GM23248 (cell line): ENCODE measurements at regions not wholly inside any gene's neighbourhood (a gene's known extent, or its start where the extent isn't known, plus 50 kb on each side); places are given as distances from the start of the nearest gene placed in this dataset.

Experiments
- DNase-seq: peaks from one replicate; pipeline ENCODE4 v3.0.0-alpha.2; 2015
- H2AFZ ChIP-seq: fragments of 200-600 bp; sonication (generic); 2 replicates; pipeline ENCODE4 v1.6.1; 2016; ENCODE audit warnings: antibody characterized with exemption
- H3F3A ChIP-seq: fragments of 200-600 bp; sonication (generic); 2 replicates; pipeline ENCODE4 v1.6.1; 2016; ENCODE audit warnings: mild to moderate bottlenecking, antibody characterized with exemption, mixed run types; ENCODE audit not compliant: insufficient read depth
- H3K27ac ChIP-seq: fragments of 200-600 bp; sonication (generic); 2 replicates; pipeline ENCODE4 v1.5.1; 2016; ENCODE audit warnings: mild to moderate bottlenecking
- H3K27me3 ChIP-seq: fragments of 200-600 bp; sonication (generic); replicated peaks from 2 replicates; pipeline ENCODE4 v1.6.1; 2016; ENCODE audit warnings: mild to moderate bottlenecking; ENCODE audit not compliant: insufficient read depth
- H3K36me3 ChIP-seq: fragments of 200-600 bp; sonication (generic); 2 replicates; pipeline ENCODE4 v1.6.1; 2016; ENCODE audit warnings: low read depth, mild to moderate bottlenecking
- H3K4me1 ChIP-seq: fragments of 200-600 bp; sonication (generic); 2 replicates; pipeline ENCODE4 v1.6.1; 2016; ENCODE audit warnings: mild to moderate bottlenecking; ENCODE audit not compliant: insufficient read depth
- H3K4me2 ChIP-seq: fragments of 200-600 bp; sonication (generic); one replicate; pipeline ENCODE4 v1.6.1; 2016; ENCODE audit warnings: mild to moderate bottlenecking; ENCODE audit not compliant: unreplicated experiment
- H3K4me3 ChIP-seq: fragments of 200-600 bp; sonication (generic); 2 replicates; pipeline ENCODE4 v1.5.1; 2016; ENCODE audit warnings: mild to moderate bottlenecking
- H3K79me2 ChIP-seq: fragments of 200-600 bp; sonication (generic); 2 replicates; pipeline ENCODE4 v1.6.1; 2016; ENCODE audit warnings: mild to moderate bottlenecking; ENCODE audit not compliant: insufficient read depth
- H3K9ac ChIP-seq: fragments of 200-600 bp; sonication (generic); 2 replicates; pipeline ENCODE4 v1.6.1; 2016; ENCODE audit warnings: mild to moderate bottlenecking
- H3K9me2 ChIP-seq: fragments of 200-600 bp; sonication (generic); 2 replicates; pipeline ENCODE4 v1.6.1; 2016; ENCODE audit warnings: mixed run types, mild to moderate bottlenecking, moderate library complexity; ENCODE audit not compliant: insufficient read depth
- H3K9me3 ChIP-seq: fragments of 200-600 bp; sonication (generic); one replicate; pipeline ENCODE4 v1.6.1; 2017; ENCODE audit warnings: low read depth
- H4K20me1 ChIP-seq: fragments of 200-600 bp; sonication (generic); 2 replicates; pipeline ENCODE4 v1.6.0; 2016; ENCODE audit not compliant: insufficient read depth
- EZH2 ChIP-seq: fragments of 200-600 bp; sonication (generic); IDR thresholded peaks from 2 replicates; pipeline ENCODE4 v1.6.1; 2018; ENCODE audit warnings: antibody characterized with exemption, mild to moderate bottlenecking; ENCODE audit not compliant: insufficient read depth, poor library complexity, severe bottlenecking
- EZH2phosphoT487 ChIP-seq: fragments of 200-600 bp; sonication (generic); IDR thresholded peaks from 2 replicates; pipeline ENCODE4 v1.6.1; 2018; ENCODE audit warnings: antibody characterized with exemption, moderate library complexity, mild to moderate bottlenecking, low read depth; ENCODE audit not compliant: insufficient read depth
- WGBS, 2 experiments: methylation state at CpG; one replicate each; pipeline ENCODE4 v1.1.6; 2015 to 2017; ENCODE audit warnings: low lambda C conversion rate in 2 of 2, low coverage in 1 of 2; ENCODE audit errors: missing lambda C conversion rate in 2 of 2; 5-methylcytosine and 5-hydroxymethylcytosine counted together
- in situ Hi-C: fragments of 300-500 bp; cut with MboI; formaldehyde crosslinking; loops from 2 replicates; pipeline ENCODE4 v1.15.0; 2020

DNA sequence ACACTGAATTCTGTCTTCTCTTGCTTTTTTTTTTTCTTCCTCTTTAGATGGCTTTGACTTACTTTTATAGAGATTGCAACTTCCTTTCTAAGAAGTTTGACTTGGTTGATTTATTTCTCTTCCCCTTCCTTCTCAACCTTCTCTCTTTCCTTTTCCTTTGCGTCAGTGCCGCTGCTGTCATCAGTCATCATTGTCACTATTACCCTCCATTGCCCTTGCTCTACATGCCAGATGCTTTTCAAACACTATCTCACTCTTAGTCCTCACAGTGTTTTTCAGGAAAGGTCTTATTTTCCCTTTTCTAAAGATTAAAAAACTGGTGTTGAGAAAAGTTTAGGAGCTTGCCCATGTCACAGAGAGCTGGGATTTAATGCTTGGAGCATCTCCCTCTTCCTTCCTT, 74.7 kb upstream of the C11orf87 start:
- no peak overlapping the region for H3K4me2 ChIP-seq
- WGBS, 2 experiments: 57 to 69% methylated on average over 2 of the region's 2 CpGs
- H3K4me3 ChIP-seq: no peak overlapping the region
- H2AFZ ChIP-seq: no peak overlapping the region
- no peak for TF ChIP-seq EZH2phosphoT487
- TF ChIP-seq EZH2: no peak
- no peaks in the 10 kb centered on the region for H3K79me2 ChIP-seq
- H3K9me3 ChIP-seq: no peaks in the 10 kb centered on the region
- no peaks in the 10 kb centered on the region for H4K20me1 ChIP-seq
- H3K36me3 ChIP-seq: no peaks in the 10 kb centered on the region
- H3K27ac ChIP-seq: no peak overlapping the region
- H3K9me2 ChIP-seq: no peaks in the 10 kb centered on the region
- H3K9ac ChIP-seq: no peak overlapping the region
- no peaks in the 10 kb centered on the region for H3K27me3 ChIP-seq
- no peaks in the 10 kb centered on the region for H3K4me1 ChIP-seq
- in situ Hi-C loops: no loop called here
- DNase-seq: no peak
- H3F3A ChIP-seq: no peaks in the 10 kb centered on the region

- no peaks in the 10 kb centered on the region for H3K9me3 ChIP-seq
- H3F3A ChIP-seq: no peaks in the 10 kb centered on the region
- H3K27me3 ChIP-seq: no peaks in the 10 kb centered on the region
- H3K4me3 ChIP-seq: no peak overlapping the region
- no peak overlapping the region for H3K27ac ChIP-seq
- no peak for TF ChIP-seq EZH2
- no peak for TF ChIP-seq EZH2phosphoT487
- no peak for DNase-seq
- H3K9me2 ChIP-seq: no peaks in the 10 kb centered on the region
- no peaks in the 10 kb centered on the region for H4K20me1 ChIP-seq
- in situ Hi-C loops: no loop called here
- no peak overlapping the region for H3K9ac ChIP-seq
- no peaks in the 10 kb centered on the region for H3K4me1 ChIP-seq
- no peaks in the 10 kb centered on the region for H3K79me2 ChIP-seq
- H3K4me2 ChIP-seq: no peak overlapping the region
- H3K36me3 ChIP-seq: no peaks in the 10 kb centered on the region
- 46% methylated on average over 5 of the region's 5 CpGs for WGBS, 2 experiments
- H2AFZ ChIP-seq: no peak overlapping the region
Observed at GRCh38 chr11:109349276-109350080, 72.5 kb upstream of the C11orf87 start.

DNA sequence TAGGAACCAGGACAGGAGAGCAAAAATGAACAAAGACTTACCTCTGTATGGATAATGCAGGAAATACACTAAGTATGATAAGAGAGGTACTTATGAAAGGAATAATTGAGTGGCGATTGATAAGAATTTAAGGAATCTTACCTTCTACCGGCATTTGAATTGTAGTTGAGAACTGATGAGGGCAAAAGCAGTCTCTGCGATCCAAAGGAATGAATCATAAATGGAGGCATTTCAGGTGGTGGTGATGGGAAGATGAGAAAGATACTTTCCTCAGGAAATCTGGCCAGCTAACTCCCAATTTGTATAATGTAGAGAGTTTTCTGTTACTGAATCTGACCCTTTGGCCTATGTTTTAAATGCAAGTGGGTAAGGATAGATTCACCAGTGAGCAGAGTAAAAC, 71.9 kb upstream of the C11orf87 start:
- Histone ChIP-seq H3K4me2 (no peak overlapping the region), H3K4me1 (no peaks in the 10 kb centered on the region), H3K27me3 (no peaks in the 10 kb centered on the region), H3K9ac (no peak overlapping the region), H3F3A (no peaks in the 10 kb centered on the region), H3K79me2 (no peaks in the 10 kb centered on the region), H3K4me3 (no peak overlapping the region), H3K36me3 (no peaks in the 10 kb centered on the region), H3K9me2 (no peaks in the 10 kb centered on the region), H2AFZ (no peak overlapping the region), H3K27ac (no peak overlapping the region), H4K20me1 (no peaks in the 10 kb centered on the region), H3K9me3 (no peaks in the 10 kb centered on the region)
- no peak for TF ChIP-seq EZH2phosphoT487
- no peak for TF ChIP-seq EZH2
- DNase-seq: no peak
- in situ Hi-C loops: no loop called here
- 56 to 66% methylated on average over 3 of the region's 3 CpGs for WGBS, 2 experiments

GRCh38 chr11:109362059-109362458, 59.9 kb upstream of the C11orf87 start:
- no peaks in the 10 kb centered on the region for H3K36me3 ChIP-seq
- no peak overlapping the region for H3K4me3 ChIP-seq
- H3K4me1 ChIP-seq: peaks cover 15% of the 10 kb centered on the region
- H3K27me3 ChIP-seq: no peaks in the 10 kb centered on the region
- no peaks in the 10 kb centered on the region for H3F3A ChIP-seq
- WGBS, 2 experiments: 12% methylated on average over 3 of the region's 3 CpGs
- TF ChIP-seq EZH2phosphoT487 (no peak), EZH2 (no peak)
- H3K9ac ChIP-seq: no peak overlapping the region
- H3K4me2 ChIP-seq: peak overlapping the region; percentile 48
- peak; percentile 27 for DNase-seq
- H3K79me2 ChIP-seq: no peaks in the 10 kb centered on the region
- no peaks in the 10 kb centered on the region; the same call in 1 of the 2 replicates for H3K9me2 ChIP-seq
- H4K20me1 ChIP-seq: no peaks in the 10 kb centered on the region
- no peak overlapping the region for H2AFZ ChIP-seq
- no peak overlapping the region for H3K27ac ChIP-seq
- H3K9me3 ChIP-seq: no peaks in the 10 kb centered on the region
- in situ Hi-C loops: no loop called here
